HPDE6-E6E7 (cell line): ENCODE measurements at regions not wholly inside any gene's neighbourhood (a gene's known extent, or its start where the extent isn't known, plus 50 kb on each side); places are given as distances from the start of the nearest gene placed in this dataset.
"Not testable (repeated sequence)": the region's sequence is repeated elsewhere in the genome, so short reads cannot be mapped to it uniquely, and the experiment has no call there.

Experiments used
- DNase-seq: peaks from one replicate; pipeline ENCODE4 v3.0.0; 2011; ENCODE audit warnings: missing footprints; ENCODE audit errors: extremely low spot score

- DNase-seq = no peak
Measured at GRCh38 chr6:101013612-101014195, 132.6 kb upstream of the ASCC3 start.

GRCh38 chr6:101015541-101015940 lies 134.4 kb upstream of the ASCC3 start:
- no peak for DNase-seq

GRCh38 chr6:101016163-101016562 lies 135.0 kb upstream of the ASCC3 start:
- DNase-seq = no peak

- no peak for DNase-seq
Measured at GRCh38 chr6:101018157-101018556, 137.0 kb upstream of the ASCC3 start.

GRCh38 chr6:101021504-101021903 lies 140.4 kb upstream of the ASCC3 start:
- DNase-seq = no peak

GRCh38 chr6:101042966-101043365 lies 161.8 kb upstream of the ASCC3 start:
- no peak for DNase-seq

GRCh38 chr6:101058296-101058695 lies 177.2 kb upstream of the ASCC3 start:
- no peak for DNase-seq

GRCh38 chr6:101066481-101066880 lies 185.4 kb upstream of the ASCC3 start:
- no peak for DNase-seq

- no peak for DNase-seq
Measured at GRCh38 chr6:101069191-101069795, 188.2 kb upstream of the ASCC3 start.

- DNase-seq = no peak
Measured at GRCh38 chr6:101070044-101070608, 189.0 kb upstream of the ASCC3 start.

GRCh38 chr6:101077344-101077743 lies 196.2 kb upstream of the ASCC3 start:
- no peak for DNase-seq

GRCh38 chr6:101079696-101080270 lies 198.7 kb upstream of the ASCC3 start:
- no peak for DNase-seq

GRCh38 chr6:101080597-101080996 lies 199.5 kb upstream of the ASCC3 start:
- DNase-seq = peak; percentile 49

- DNase-seq = peak; percentile 44
Measured at GRCh38 chr6:101083533-101084175, 202.5 kb upstream of the ASCC3 start.

GRCh38 chr6:101085327-101085726 lies 204.2 kb upstream of the ASCC3 start:
- DNase-seq = no peak

- no peak for DNase-seq
Measured at GRCh38 chr6:101086473-101086872, 205.3 kb upstream of the ASCC3 start.

- DNase-seq = no peak
Measured at GRCh38 chr6:101088594-101088993, 207.5 kb upstream of the ASCC3 start.

- DNase-seq = no peak
Measured at GRCh38 chr6:101089640-101090039, 208.5 kb upstream of the ASCC3 start.

GRCh38 chr6:101090281-101090680 lies 209.2 kb upstream of the ASCC3 start:
- no peak for DNase-seq

GRCh38 chr6:101098605-101099004 lies 217.5 kb upstream of the ASCC3 start:
- DNase-seq = not testable (repeated sequence)

GRCh38 chr6:101102702-101103101 lies 221.6 kb upstream of the ASCC3 start:
- no peak for DNase-seq

- DNase-seq = no peak
Measured at GRCh38 chr6:101108286-101108685, 227.2 kb upstream of the ASCC3 start.

GRCh38 chr6:101110814-101111213 lies 229.7 kb upstream of the ASCC3 start:
- peak; percentile 9 for DNase-seq
